Epithelial cell of proximal tubule (primary cell): ENCODE measurements at regions not wholly inside any gene's neighbourhood (a gene's known extent, or its start where the extent isn't known, plus 50 kb on each side); places are given as distances from the start of the nearest gene placed in this dataset.
"Not testable (repeated sequence)": the region's sequence is repeated elsewhere in the genome, so short reads cannot be mapped to it uniquely, and the experiment has no call there.

Source experiments
- DNase-seq: peaks from one replicate; pipeline ENCODE4 v3.0.0-alpha.2; 2011; ENCODE audit warnings: low read depth
- H3K4me3 ChIP-seq: 2 replicates; pipeline ENCODE4 v1.5.1; 2011; ENCODE audit warnings: low read depth, mild to moderate bottlenecking, low read length
- CTCF ChIP-seq: conservative IDR thresholded peaks from 2 replicates; pipeline ENCODE4 v1.5.1; 2012; ENCODE audit warnings: low read depth, mild to moderate bottlenecking, low read length

DNA sequence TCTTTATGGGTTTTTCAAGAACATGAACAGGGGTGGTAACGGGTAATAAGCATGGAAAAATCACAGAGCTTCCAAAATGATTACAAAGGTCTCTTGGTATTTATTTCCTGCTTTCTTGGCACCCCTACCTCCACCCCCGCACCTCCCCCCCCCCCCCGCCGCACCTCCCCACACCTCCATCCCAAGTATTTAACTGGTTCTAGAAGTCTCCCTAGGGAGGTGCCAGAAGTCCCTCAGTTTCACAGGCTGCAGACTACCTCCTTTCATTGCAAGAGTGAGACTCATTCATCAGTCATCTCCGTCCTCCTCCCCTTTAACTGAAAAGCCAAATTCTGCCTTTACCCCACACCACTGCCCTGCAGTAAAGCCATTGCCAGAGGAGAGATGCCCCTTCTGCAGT is 169.4 kb downstream of the ALDH1A2 start:
- no peak overlapping the region for H3K4me3 ChIP-seq
- no peak for DNase-seq
- TF ChIP-seq CTCF: no peak

DNA sequence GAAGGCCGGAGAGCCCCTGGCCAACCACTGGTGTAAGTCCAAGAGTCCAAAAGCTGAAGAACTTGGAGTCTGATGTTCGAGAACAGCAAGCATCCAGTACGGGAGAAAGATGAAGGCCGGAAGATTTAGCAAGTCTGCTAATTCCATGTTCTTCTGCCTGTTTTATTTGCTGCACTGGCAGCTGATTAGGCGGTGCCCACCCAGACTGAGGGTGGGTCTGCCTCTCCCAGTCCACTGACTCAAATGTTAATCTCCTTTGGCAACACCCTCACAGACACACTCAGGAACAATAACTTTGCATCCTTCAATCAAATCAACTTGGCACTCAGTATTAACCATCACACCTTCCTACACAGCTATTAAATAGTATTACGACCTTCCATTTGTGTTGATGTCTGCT is 168.6 kb downstream of the ALDH1A2 start:
- not testable (repeated sequence) for DNase-seq, H3K4me3 ChIP-seq

DNA sequence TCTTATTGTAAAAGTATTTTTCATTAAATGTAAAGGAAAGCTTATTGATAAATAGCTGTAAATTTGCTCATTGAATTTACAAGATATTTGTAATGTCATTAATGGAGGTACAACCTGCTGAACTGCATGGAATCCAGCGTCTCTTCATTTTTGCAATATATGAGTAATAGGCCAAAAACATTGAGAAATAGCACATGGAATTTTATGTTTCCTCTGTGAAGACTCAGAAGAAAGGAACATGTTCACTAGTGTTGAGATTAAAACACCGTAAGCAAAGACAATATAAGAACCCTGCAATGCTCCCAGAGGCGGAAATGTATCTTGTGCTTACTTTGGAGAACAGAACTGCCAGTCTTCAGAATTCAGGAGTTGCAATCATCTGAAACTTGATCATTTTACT is 167.6 kb downstream of the ALDH1A2 start:
- DNase-seq: no peak
- no peak for TF ChIP-seq CTCF
- no peak overlapping the region for H3K4me3 ChIP-seq

- H3K4me3 ChIP-seq: no peak overlapping the region
- no peak for DNase-seq
- TF ChIP-seq CTCF: no peak
Measured at GRCh38 chr15:57902155-57902554, 163.4 kb downstream of the ALDH1A2 start.
